ENCODE measurements at regions not wholly inside any gene's neighbourhood (a gene's known extent, or its start where the extent isn't known, plus 50 kb on each side); places are given as distances from the start of the nearest gene placed in this dataset.

DNA sequence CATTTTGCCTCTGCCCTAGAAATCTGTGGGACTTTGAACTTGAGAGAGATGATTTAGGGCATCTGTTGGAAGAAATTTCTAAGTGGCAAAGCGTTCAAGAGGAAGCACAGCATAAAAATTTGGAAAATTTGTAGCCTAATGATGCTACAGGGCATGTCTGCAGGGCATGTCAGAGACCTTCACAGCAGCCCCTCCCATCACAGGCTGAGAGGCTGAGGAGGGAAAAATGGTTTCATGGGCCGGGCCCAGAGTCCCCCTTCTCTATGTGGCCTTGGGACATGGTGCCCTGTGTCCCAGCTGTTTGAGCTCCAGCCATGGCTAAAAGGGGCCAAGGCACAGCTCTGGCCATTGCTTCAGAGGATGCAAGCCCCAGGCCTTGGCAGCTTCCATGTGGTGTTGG, 203.0 kb downstream of the STK31 start:
- TF ChIP-seq CTCF (IDR thresholded peaks at IDR 0.05) (no peak), POLR2A (IDR thresholded peaks at IDR 0.05) (no peak)
